Loucy (cell line): ENCODE measurements at regions not wholly inside any gene's neighbourhood (a gene's known extent, or its start where the extent isn't known, plus 50 kb on each side); places are given as distances from the start of the nearest gene placed in this dataset.
A peak's percentile ranks its signal among the peaks of the same experiment; 100 is the strongest.

Source experiments
- H2AFZ ChIP-seq: fragments of 200-600 bp; sonication (generic); 2 replicates; pipeline ENCODE4 v1.6.0; 2016; ENCODE audit warnings: antibody characterized with exemption, mild to moderate bottlenecking, low read length, moderate library complexity
- H3F3A ChIP-seq: fragments of 200-600 bp; 2 replicates; pipeline ENCODE4 v1.6.0; 2016; ENCODE audit warnings: antibody characterized with exemption, low read depth, mild to moderate bottlenecking
- H3K27me3 ChIP-seq: fragments of 200-600 bp; sonication (generic); 2 replicates; pipeline ENCODE4 v1.6.1; 2014; ENCODE audit warnings: low read length, mild to moderate bottlenecking; ENCODE audit not compliant: insufficient read depth, poor library complexity, severe bottlenecking
- H3K36me3 ChIP-seq: fragments of 200-600 bp; sonication (generic); 2 replicates; pipeline ENCODE4 v1.6.1; 2016; ENCODE audit warnings: low read length; ENCODE audit not compliant: insufficient read depth
- H3K4me1 ChIP-seq: fragments of 200-600 bp; sonication (generic); 2 replicates; pipeline ENCODE4 v1.5.1; 2014; ENCODE audit warnings: low read length, mild to moderate bottlenecking; ENCODE audit not compliant: insufficient read depth, poor library complexity, severe bottlenecking
- H3K4me2 ChIP-seq: fragments of 200-600 bp; sonication (generic); 2 replicates; pipeline ENCODE4 v1.6.0; 2014; ENCODE audit warnings: antibody characterized with exemption, low read length, low read depth, mild to moderate bottlenecking; ENCODE audit not compliant: poor library complexity, severe bottlenecking
- H3K4me3 ChIP-seq: fragments of 200-600 bp; sonication (generic); 2 replicates; pipeline ENCODE4 v1.5.1; 2014; ENCODE audit warnings: low read length, mild to moderate bottlenecking, mixed read lengths; ENCODE audit not compliant: poor library complexity, severe bottlenecking
- H3K79me2 ChIP-seq: fragments of 200-600 bp; sonication (generic); 2 replicates; pipeline ENCODE4 v1.6.1; 2014; ENCODE audit warnings: low read length; ENCODE audit not compliant: insufficient read depth
- H3K9ac ChIP-seq: fragments of 200-600 bp; sonication (generic); 2 replicates; pipeline ENCODE4 v1.6.0; 2014; ENCODE audit warnings: mild to moderate bottlenecking, low read depth, low read length, moderate library complexity; ENCODE audit not compliant: poor library complexity, severe bottlenecking
- H3K9me2 ChIP-seq: fragments of 200-600 bp; sonication (generic); replicated peaks from 2 replicates; pipeline ENCODE4 v1.6.1; 2016; ENCODE audit warnings: low read depth, low read length, mixed read lengths
- H3K9me3 ChIP-seq: fragments of 200-600 bp; sonication (generic); 2 replicates; pipeline ENCODE4 v1.6.1; 2014; ENCODE audit warnings: mild to moderate bottlenecking, antibody characterized with exemption, low read length, low read depth; ENCODE audit not compliant: insufficient read depth
- H4K20me1 ChIP-seq: fragments of 200-600 bp; sonication (generic); 2 replicates; pipeline ENCODE4 v1.6.0; 2014; ENCODE audit warnings: antibody characterized with exemption, low read length, mild to moderate bottlenecking; ENCODE audit not compliant: insufficient read depth, poor library complexity, severe bottlenecking
- CTCF ChIP-seq: fragments of 200-600 bp; sonication (generic); conservative IDR thresholded peaks from 2 replicates; pipeline ENCODE4 v1.5.1; 2014; ENCODE audit warnings: mild to moderate bottlenecking, antibody characterized with exemption, low read length
- EZH2phosphoT487 ChIP-seq: fragments of 200-600 bp; IDR thresholded peaks from 2 replicates; pipeline ENCODE4 v1.6.1; 2018; ENCODE audit warnings: antibody characterized with exemption, mild to moderate bottlenecking, moderate library complexity, borderline replicate concordance

DNA sequence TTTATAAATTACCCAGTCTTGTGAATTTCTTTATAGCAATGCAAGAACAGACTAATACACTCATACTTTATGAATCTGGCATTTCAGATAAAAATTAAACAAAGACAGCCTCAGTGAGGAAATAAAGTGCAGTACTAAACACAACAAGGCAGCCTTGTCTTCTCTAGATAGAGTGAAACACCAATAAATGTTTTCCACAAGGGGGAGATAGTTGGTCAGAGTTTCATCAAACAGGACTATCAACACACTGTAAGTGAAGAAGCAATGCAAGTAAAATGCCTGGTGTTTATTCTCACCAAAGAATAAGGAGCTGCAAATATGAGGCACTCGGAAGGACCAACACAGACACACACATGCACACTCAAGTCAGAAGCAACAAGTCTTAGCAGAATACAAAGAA lies 62.8 kb downstream of the FAM9B start:
- no peak overlapping the region for H3K4me3 ChIP-seq
- no peak overlapping the region for H3K4me2 ChIP-seq
- H3K79me2 ChIP-seq, result no peaks in the 10 kb centered on the region
- no peak overlapping the region for H2AFZ ChIP-seq
- H3K4me1 ChIP-seq, result no peaks in the 10 kb centered on the region
- H3K9me2 ChIP-seq, result no peaks in the 10 kb centered on the region
- no peaks in the 10 kb centered on the region for H3K9me3 ChIP-seq
- TF ChIP-seq EZH2phosphoT487, result no peak
- peak; percentile 45 for TF ChIP-seq CTCF
- no peaks in the 10 kb centered on the region for H3K36me3 ChIP-seq
- H3F3A ChIP-seq, result no peaks in the 10 kb centered on the region
- no peak overlapping the region for H3K9ac ChIP-seq
- no peaks in the 10 kb centered on the region for H3K27me3 ChIP-seq
- no peaks in the 10 kb centered on the region for H4K20me1 ChIP-seq

GRCh38 chrX:8969378-8969777 lies 64.5 kb downstream of the FAM9B start:
- no peaks in the 10 kb centered on the region for H3K79me2 ChIP-seq
- H3K9me3 ChIP-seq, result no peaks in the 10 kb centered on the region
- H3K4me2 ChIP-seq, result no peak overlapping the region
- no peaks in the 10 kb centered on the region for H3K4me1 ChIP-seq
- no peak overlapping the region for H3K4me3 ChIP-seq
- no peaks in the 10 kb centered on the region for H3K27me3 ChIP-seq
- H3F3A ChIP-seq, result no peaks in the 10 kb centered on the region
- H4K20me1 ChIP-seq, result no peaks in the 10 kb centered on the region
- H3K9me2 ChIP-seq, result no peaks in the 10 kb centered on the region
- no peaks in the 10 kb centered on the region for H3K36me3 ChIP-seq
- no peak overlapping the region for H3K9ac ChIP-seq
- TF ChIP-seq EZH2phosphoT487, result no peak
- no peak for TF ChIP-seq CTCF
- no peak overlapping the region for H2AFZ ChIP-seq

DNA sequence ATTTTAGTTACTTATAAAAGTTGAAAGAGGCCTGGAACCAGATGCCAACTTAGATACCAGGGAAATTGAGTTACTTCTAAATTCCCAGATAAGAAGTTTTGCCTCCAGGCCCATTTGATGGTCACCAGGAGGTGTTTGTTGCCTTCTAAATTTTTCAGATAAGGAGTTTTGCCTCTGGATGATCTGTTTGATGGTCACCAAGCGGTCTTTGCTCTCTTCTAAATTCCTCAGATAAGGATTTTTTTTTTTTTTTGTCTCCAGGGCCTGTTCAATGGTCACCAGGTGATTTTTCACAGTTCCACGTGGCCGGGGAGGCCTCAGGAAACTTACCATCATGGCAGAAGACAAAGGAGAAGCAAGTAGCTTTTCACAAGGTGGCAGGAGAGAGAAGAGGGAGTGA lies 66.5 kb downstream of the FAM9B start:
- Histone ChIP-seq H3K36me3 (no peaks in the 10 kb centered on the region), H3K9me3 (no peaks in the 10 kb centered on the region), H3K9ac (no peak overlapping the region), H4K20me1 (no peaks in the 10 kb centered on the region), H3K9me2 (no peaks in the 10 kb centered on the region), H3K4me3 (no peak overlapping the region), H3K27me3 (no peaks in the 10 kb centered on the region), H3K4me1 (no peaks in the 10 kb centered on the region), H3K79me2 (no peaks in the 10 kb centered on the region), H3F3A (no peaks in the 10 kb centered on the region), H2AFZ (no peak overlapping the region), H3K4me2 (no peak overlapping the region)
- no peak for TF ChIP-seq EZH2phosphoT487
- no peak for TF ChIP-seq CTCF
